ENCODE measurements at regions not wholly inside any gene's neighbourhood (a gene's known extent, or its start where the extent isn't known, plus 50 kb on each side); places are given as distances from the start of the nearest gene placed in this dataset.
"Not testable (repeated sequence)": the region's sequence is repeated elsewhere in the genome, so short reads cannot be mapped to it uniquely, and the experiment has no call there.

DNA sequence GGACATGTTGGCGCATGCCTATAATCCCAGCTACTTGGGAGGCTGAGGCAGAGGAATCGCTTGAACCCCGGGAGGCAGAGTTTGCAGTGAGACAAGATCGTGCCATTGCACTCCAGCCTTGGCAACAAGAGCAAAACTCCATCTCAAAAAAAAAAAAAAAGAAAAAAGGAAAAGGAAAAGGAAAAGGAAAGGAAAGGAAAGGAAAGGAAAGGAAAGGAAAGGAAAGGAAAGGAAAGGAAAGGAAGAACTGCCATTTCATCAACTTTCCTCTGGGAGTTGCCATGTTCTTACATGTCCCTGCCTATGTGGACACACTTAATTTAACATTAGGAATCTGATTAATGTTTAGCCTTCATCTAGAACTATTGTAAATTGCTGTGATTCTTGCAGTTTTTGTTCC is 287.9 kb upstream of the LRP1B start:
- H3K4me2 ChIP-seq (ENCODE audit: insufficient read depth in 1 of 2, low read depth in 2 of 2, low read length in 2 of 2); H3K27me3 ChIP-seq (replicated peaks in 1 of 4; ENCODE audit: control insufficient read depth in 3 of 4, extremely low read depth in 1 of 4, insufficient read depth in 3 of 4, low read length in 3 of 4); CTCF ChIA-PET (ENCODE audit: partially characterized antibody); H2BK120ac ChIP-seq (replicated peaks; ENCODE audit: low read depth, low read length); H3K79me2 ChIP-seq (ENCODE audit: control insufficient read depth in 1 of 2, insufficient read depth in 2 of 2, low read length in 2 of 2); H3K9ac ChIP-seq (replicated peaks in 1 of 4; ENCODE audit: extremely low read depth in 1 of 4, low read depth in 3 of 4, low read length in 3 of 4); H3K27ac ChIP-seq (ENCODE audit: low read depth, low read length); H2AK5ac ChIP-seq (ENCODE audit: low read depth, low read length); DNase-seq (ENCODE audit: low read depth in 1 of 2, low spot score in 2 of 2); H3K18ac ChIP-seq (ENCODE audit: extremely low read depth, low read length); H2AFZ ChIP-seq (ENCODE audit: low read length); H4K5ac ChIP-seq (ENCODE audit: insufficient read length, low read depth, low read length); H3K23ac ChIP-seq (ENCODE audit: insufficient read length); H3K4me1 ChIP-seq (replicated peaks in 1 of 4; ENCODE audit: control insufficient read depth in 3 of 4, insufficient read depth in 4 of 4, low read length in 3 of 4); H4K20me1 ChIP-seq (replicated peaks in 1 of 2; ENCODE audit: control insufficient read depth in 1 of 2, insufficient read depth in 2 of 2, low read length in 2 of 2); H2BK5ac ChIP-seq (ENCODE audit: low read depth, low read length); H2BK12ac ChIP-seq (ENCODE audit: low read depth, low read length); H3K23me2 ChIP-seq (ENCODE audit: low read depth, low read length); H3K9me3 ChIP-seq (ENCODE audit: insufficient read depth in 2 of 2, low read depth in 1 of 2, low read length in 1 of 2); POLR2A ChIA-PET (ENCODE audit: partially characterized antibody); H2BK20ac ChIP-seq (ENCODE audit: low read length); H3K79me1 ChIP-seq (ENCODE audit: low read depth, low read length); H4K8ac ChIP-seq (ENCODE audit: extremely low read depth, insufficient read depth, low read length); H4K91ac ChIP-seq (replicated peaks; ENCODE audit: insufficient read length, low read length); H2BK15ac ChIP-seq (ENCODE audit: low read length); H3K56ac ChIP-seq (replicated peaks; ENCODE audit: insufficient read length, low read depth, low read length); H3K4ac ChIP-seq (replicated peaks; ENCODE audit: insufficient read length, low read depth, low read length); H3K36me3 ChIP-seq (ENCODE audit: control insufficient read depth in 2 of 4, insufficient read depth in 4 of 4, low read length in 3 of 4); FAIRE-seq; H3K4me3 ChIP-seq (ENCODE audit: extremely low read depth in 1 of 4, insufficient read depth in 2 of 4, low read depth in 3 of 4, low read length in 4 of 4); H3K14ac ChIP-seq (ENCODE audit: insufficient read length): not testable (repeated sequence)
- 92% methylated on average over 3 of the region's 4 CpGs; no CpG with 5 or more reads in 1 of the 2 experiments for WGBS, 2 experiments (ENCODE audit: extremely low coverage in 1 of 2, insufficient coverage in 1 of 2, insufficient read length in 1 of 2, insufficient replicate concordance in 2 of 2, low coverage in 1 of 2, low lambda C conversion rate in 2 of 2, missing lambda C conversion rate in 1 of 2)

Measured in H1 (cell line).